ENCODE measurements at regions not wholly inside any gene's neighbourhood (a gene's known extent, or its start where the extent isn't known, plus 50 kb on each side); places are given as distances from the start of the nearest gene placed in this dataset.

GRCh38 chr11:15374418-15374817 lies 259.7 kb downstream of the INSC start:
- FAIRE-seq, result no peak
- no peak for DNase-seq (ENCODE audit: insufficient read length, low spot score)

DNA sequence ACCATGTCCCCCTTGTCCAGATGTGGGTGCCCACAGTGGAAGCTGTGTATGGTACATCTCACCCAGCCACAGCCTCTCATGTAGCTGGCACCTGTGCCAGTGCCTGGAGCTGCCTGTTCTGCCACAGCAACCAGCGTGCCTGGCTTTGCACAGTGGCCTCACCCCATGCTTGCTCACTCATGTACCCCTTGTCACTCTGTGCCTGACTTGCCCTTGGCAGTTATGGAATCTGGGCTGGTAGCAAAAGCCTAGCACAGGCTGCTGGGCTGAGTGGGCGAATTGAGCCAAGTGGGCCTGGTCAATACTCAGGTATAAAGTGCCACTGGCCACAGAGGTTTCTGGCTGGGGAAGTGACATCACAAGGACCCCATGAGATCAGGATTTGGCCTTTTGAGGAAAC lies 264.2 kb downstream of the INSC start:
- no peak for FAIRE-seq
- DNase-seq (ENCODE audit: insufficient read length, low spot score), result no peak

DNA sequence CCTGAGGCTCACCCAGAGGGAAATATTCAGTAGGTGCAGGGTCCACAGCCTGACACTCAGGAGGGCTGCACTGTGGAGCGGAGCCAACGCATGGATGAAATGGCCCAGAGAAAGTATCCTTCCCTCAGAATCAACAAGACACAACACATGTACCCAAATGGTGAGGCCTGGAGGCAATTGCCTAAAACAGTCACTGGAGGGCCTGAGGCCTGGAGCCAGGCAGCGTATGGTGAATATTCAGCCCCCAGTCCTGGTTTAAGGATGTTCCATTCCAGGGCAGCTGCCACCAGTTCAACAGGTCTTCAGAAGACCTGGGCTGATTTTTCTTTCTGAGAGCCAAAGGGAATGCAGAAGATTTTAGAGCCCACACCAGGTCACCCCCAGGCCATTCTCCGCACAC lies 264.8 kb downstream of the INSC start:
- no peak for DNase-seq (ENCODE audit: insufficient read length, low spot score)
- no peak for FAIRE-seq

- FAIRE-seq (no peak), DNase-seq (ENCODE audit: insufficient read length, low spot score) (no peak)
These were observed 276.1 kb downstream of the INSC start for GRCh38 chr11:15390857-15391256.

DNA sequence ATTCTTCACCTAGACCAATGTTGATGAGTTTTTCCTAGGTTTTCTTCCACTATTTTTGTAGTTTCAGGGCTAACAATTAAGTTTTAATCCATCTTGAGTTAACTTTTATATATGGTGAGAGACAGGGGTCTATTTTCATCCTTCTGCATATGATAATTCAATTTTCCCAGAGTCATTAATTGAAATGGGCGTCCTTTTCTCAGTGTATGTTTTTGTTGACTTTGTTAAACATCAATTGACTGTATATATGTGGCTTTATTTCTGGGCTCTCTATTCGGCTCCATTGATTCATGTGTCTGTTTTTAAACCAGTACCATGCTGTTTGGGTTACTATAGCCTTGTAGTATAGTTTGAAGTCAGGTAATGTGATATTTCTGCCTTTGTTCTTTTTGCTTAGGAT lies 282.1 kb downstream of the INSC start:
- FAIRE-seq, result no peak
- DNase-seq (ENCODE audit: insufficient read length, low spot score), result no peak

GRCh38 chr11:15406851-15407351 lies 292.2 kb downstream of the INSC start:
- DNase-seq (ENCODE audit: insufficient read length, low spot score) (no peak), FAIRE-seq (no peak)

GRCh38 chr11:15412054-15412453 lies 297.3 kb downstream of the INSC start:
- no peak for DNase-seq (ENCODE audit: insufficient read length, low spot score)
- FAIRE-seq, result no peak

DNA sequence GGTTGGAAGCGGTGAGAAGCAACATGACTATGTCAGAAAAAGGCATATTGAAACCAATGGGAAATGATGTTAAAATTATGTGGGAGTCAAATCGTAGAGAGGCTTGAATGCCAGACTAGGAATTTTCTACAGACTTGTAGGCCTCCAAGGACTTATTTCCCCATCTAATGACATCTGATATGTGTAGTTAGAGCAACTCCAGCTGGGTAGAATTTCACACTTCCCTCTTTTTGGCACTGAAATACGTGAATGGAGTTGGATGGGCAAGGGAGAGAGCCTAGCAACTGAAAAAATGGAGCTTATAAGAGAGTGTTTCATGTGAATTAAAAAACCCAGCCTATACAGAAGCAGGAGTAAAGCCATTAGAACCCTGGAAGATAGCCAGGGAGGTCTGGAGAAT lies 304.2 kb downstream of the INSC start:
- FAIRE-seq (no peak), DNase-seq (ENCODE audit: insufficient read length, low spot score) (no peak)

- DNase-seq (ENCODE audit: insufficient read length, low spot score) (no peak), FAIRE-seq (no peak)
These were observed 305.0 kb downstream of the INSC start for GRCh38 chr11:15419696-15420095.

DNA sequence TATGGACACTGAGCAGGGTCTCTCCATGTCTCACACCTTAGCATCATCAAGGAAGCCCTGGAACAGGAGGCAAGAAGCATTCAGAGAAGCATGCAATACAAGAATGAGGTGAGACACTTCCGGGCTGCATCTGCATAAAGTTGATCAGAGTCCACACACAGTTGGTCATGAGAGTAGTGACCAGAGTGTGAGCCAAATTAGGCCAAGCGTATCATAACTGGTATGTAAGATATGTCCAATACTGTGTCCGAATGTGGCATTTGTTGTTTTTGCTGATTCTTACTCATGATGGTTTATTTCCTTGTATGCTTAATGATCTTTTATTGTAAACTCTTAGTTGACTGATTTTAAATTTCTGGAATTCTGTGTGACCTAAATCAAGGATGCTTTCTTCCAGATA lies 315.7 kb downstream of the INSC start:
- DNase-seq (ENCODE audit: insufficient read length, low spot score), result no peak
- FAIRE-seq, result no peak

GRCh38 chr11:15434529-15434928 lies 319.8 kb downstream of the INSC start:
- FAIRE-seq, result no peak
- DNase-seq (ENCODE audit: insufficient read length, low spot score), result no peak

DNA sequence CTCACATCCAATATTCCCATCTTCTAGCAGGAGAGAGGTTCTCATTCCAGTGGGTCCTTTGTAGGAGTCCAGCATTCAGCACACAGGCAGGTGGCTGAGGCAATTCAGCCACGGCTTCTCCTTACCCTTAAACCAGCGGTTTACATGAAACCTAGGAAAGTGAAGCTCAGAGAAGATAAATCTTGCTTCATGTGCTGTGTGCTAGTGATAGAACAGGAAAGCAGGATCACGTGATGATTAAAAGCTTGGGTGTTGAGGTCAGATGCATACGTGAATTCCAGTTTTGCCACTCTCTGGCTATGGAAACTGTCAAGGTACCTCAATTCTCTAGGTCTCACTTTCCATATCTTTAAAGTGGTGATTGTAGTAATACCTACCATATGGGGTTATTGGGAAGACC lies 331.6 kb downstream of the INSC start:
- FAIRE-seq (no peak), DNase-seq (ENCODE audit: insufficient read length, low spot score) (no peak)

DNA sequence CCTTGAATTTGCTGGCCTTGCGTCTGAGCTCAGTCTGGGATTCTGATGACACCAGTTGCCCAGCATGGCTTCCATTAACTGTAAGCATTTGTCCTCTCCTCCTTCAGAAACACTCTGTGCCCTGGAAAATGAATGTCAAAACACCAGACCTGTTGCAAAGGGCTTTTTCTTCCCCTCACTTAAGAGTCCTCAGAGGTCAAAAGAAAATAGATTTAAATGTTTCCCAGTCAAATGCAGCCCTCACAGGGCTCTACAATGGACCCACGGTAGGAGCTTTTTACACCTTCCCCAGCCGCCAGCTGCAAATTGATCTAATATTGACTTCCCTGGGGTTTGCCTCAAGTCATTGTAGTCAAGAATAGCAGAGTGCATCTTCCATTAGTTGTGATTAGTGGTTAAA lies 332.2 kb downstream of the INSC start:
- DNase-seq (ENCODE audit: insufficient read length, low spot score) (no peak), FAIRE-seq (no peak)

DNA sequence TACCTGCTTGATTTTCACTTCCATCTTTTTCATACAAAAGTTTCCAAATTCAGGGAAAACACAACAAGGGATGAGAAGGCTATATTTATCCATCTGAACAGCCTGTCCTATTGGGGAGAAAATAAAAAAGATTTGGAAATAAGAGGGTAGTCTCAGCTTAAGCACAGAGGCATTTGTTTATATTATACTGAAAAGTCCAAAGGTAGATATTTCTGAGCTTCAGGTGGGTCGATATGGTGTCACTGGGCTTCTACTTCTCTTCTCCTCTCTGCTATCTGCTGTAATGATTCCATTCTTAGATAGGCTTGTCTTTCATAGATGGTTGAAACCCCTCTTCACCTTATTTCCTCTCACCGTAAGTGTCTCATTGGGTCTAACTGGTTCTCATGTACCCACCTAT lies 337.0 kb downstream of the INSC start:
- no peak for DNase-seq (ENCODE audit: insufficient read length, low spot score)
- no peak for FAIRE-seq

GRCh38 chr11:15453211-15453765 lies 338.6 kb downstream of the INSC start:
- DNase-seq (ENCODE audit: insufficient read length, low spot score), result no peak
- FAIRE-seq, result no peak

DNA sequence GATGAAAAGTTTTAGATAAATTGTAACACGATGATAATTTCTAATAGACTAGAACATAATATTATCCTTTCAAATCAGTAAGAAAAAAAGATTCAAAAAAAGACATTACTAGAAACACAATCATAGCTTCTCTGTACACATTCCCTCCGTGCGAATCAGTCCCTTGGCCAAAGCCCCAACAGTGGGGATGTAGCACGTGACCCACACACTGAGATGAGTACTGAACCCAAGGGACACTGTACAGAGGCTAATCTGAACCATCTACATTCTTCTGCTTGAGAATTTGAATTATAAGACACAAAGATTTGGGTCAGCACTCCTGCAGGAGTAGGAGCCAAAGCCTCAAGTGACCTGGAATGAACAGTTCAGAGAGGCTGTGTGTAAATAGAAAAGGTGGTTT lies 353.7 kb downstream of the INSC start:
- no peak for DNase-seq (ENCODE audit: insufficient read length, low spot score)
- FAIRE-seq, result no peak

DNA sequence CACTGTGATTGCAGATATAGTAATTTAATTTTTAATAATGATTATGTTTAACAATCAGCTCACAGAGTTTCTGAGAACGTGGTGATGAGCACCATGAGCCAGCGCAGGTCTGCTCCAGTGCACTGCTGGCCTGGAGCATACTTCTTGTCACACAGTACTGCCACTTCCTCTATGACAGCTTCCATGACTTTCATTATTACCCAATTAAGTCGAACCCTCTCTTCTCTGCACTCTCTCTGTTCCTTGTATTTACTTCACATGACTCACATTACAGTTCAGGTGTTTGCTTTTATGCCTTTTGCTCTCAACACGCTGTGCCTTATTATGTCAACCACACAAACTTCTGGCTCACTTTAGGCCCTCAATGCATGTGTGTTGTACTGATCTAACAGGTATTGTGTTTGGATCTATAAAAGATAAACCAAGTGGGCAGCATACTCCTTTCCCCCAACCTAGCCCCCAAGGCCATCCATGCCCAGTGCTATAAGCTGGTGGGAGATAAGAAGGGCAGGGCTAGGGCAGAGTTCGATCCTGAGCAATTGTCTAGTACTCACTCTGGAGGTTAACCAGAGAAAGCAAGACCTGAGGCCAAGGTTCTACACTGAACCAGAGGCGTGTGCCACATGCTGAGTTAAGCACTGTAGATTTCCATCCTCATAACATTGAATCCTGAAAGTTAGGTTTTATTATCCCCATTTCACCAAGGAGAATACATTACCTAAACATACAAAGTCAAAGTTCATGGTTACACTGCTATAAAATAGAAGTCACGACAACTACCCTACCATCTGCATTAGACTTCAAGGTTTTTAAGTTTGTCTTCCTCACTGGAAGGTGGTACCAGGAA lies 356.5 kb downstream of the INSC start:
- FAIRE-seq, result peak; percentile 60

DNA sequence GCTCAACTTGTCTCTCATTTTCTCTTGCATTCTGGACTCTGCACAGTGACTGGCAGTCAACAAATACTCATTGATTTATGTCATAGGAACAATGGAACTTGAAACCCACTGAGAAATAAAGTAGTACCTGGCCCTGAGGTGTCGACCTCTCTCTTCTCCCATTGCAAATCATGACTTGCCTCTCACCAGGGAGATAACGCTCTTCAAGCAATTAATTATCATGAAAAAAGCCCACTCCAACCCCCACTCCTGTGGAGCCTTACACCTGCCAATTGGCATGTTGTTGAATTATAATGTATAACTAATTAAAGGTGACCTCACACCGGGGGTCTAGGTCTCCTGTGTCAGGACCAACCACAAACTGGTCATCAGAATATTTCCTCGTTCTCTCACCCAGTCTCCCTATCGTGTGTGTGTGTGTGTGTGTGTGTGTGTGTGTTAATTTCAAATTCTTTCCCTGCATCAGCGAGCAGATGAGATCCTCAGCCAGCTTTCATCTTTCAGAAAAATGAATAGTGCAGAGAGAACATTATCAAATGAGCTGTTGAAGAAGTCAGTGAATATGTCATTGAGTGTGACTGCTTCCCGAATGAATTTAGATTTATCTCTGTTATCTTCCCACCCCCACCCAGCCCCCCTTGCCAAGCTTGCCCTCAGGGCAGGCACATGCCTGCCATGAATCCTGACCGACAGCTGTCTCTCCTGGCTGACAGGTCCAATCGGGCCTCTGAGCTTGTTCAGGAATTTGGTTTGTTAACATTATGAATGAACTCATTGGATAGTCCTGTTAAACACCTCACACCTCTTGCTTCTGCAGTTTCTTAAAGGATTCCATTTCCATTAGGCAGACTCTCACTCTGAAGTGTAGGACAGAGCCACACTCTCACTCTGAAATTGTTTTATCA lies 357.4 kb downstream of the INSC start:
- FAIRE-seq (no peak), DNase-seq (ENCODE audit: insufficient read length, low spot score) (no peak)

More for the DNA sequence above, 356.5 kb downstream of the INSC start:
- DNase-seq (ENCODE audit: insufficient read length, low spot score), result no peak

DNA sequence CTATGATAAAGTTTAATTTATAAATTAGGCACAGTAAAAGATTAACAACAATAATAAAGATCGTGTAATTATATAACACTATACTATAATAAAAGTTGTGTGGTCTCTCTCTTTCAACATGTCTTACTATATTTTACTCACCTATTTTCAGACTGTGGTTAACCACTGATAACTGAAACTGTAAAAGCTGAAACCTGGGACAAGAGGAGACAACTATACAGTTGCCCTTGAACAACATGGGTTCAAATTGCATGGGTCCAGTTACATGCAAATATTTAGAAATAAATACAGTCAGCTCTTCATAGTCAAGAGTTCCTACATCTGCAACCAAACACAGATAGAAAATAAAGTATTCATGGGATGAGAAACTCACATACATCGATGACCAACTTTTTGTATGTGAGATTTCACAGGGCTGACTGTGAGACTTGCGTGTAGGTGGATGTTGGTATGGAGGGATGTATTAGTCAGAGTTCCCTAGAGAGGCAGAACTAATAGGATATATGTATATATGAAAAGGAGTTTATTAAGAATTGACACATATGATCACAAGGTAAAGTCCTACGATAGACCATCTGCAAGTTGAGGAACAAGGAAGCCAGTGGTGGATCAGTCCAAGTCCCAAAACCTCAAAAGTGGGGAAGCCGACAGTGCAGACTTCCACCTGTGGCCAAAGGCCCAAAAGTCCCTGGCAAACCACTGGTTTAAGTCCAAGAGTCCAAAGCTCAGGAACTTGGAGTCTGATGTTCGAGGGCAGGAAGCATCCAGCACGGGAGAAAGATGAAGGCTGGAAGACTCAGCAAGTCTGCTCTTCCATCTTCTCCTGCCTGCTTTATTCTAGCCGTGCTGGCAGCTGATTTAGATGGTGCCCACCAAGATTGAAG lies 359.5 kb downstream of the INSC start:
- no peak for DNase-seq (ENCODE audit: insufficient read length, low spot score)
- no peak for FAIRE-seq

DNA sequence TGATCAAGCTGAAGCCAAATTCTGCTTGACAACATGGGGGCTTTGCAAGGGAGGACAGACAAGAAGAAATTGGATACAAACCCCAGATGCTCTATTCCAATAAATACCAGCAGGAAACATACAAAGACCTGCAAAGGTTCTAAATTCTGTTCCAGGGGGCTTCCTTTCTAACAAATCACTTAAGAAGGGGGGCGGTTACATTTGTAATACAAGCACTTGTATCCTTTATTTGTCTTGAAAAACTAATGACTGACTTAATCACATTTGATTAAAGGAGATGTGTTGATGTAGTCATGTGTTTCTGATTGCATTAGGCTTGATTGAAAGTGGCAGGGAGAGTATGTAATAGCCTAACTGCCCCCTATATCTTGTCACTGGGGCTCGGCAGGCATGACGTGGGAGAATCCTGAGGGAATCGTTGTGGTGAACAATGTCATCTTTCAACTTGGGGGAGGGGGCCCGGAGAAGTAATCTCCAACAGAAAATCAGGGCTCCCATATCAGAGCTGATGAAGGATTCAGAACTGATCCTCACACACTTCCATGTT lies 361.7 kb downstream of the INSC start:
- no peak for DNase-seq (ENCODE audit: insufficient read length, low spot score)
- FAIRE-seq, result no peak

Data from GM19239 (cell line).